T-cell (primary cell): ENCODE measurements at regions not wholly inside any gene's neighbourhood (a gene's known extent, or its start where the extent isn't known, plus 50 kb on each side); places are given as distances from the start of the nearest gene placed in this dataset.
"Not testable (repeated sequence)": the region's sequence is repeated elsewhere in the genome, so short reads cannot be mapped to it uniquely, and the experiment has no call there.

ENCODE experiments used
- ATAC-seq, 4 experiments: fragments of 200-7000 bp in 3 of 4; fragments of 150-1000 bp in 1 of 4; cut with Tn5 transposase; replicated peaks in 1 of 4; 1 replicate in 3 of 4; 2 replicates in 1 of 4; pipeline ENCODE4 v1.10.0; 2021; ENCODE audit warnings: moderate library complexity in 3 of 4, mild to moderate bottlenecking in 2 of 4, moderate number of reproducible peaks in 1 of 4
- CTCF ChIA-PET, 2 donors: fragments of 300-600 bp; sonication (Branson Sonifier 250); formaldehyde crosslinking; loops; one replicate each; lab custom pipeline; 2022; ENCODE audit warnings: antibody characterized with exemption in 2 of 2; lab: Charles Lee
- POLR2A ChIA-PET, 2 donors: fragments of 300-600 bp; sonication (Branson Sonifier 250); formaldehyde crosslinking; loops; one replicate each; lab custom pipeline; 2022; ENCODE audit warnings: antibody characterized with exemption in 2 of 2; lab: Charles Lee
- DNase-seq, 35 experiments: peaks; one replicate each; pipeline versions ENCODE4 v3.0.0 to v3.0.0-alpha.2; 2013 to 2023
- H3K27ac ChIP-seq: one replicate; pipeline ENCODE4 v1.5.1; 2013; ENCODE audit warnings: low read length
- H3K27me3 ChIP-seq, 2 experiments: replicated peaks in 1 of 2; 1 replicate in 1 of 2; 2 replicates in 1 of 2; pipeline versions ENCODE4 v1.6.1 to v1.7.0; 2013; ENCODE audit warnings: low read length in 1 of 2, mixed read lengths in 1 of 2; ENCODE audit not compliant: control insufficient read depth in 2 of 2, insufficient read depth in 2 of 2; ENCODE audit errors: extremely low read depth in 1 of 2
- H3K36me3 ChIP-seq, 2 donors: 1 replicate in 1 of 2; 2 replicates in 1 of 2; pipeline versions ENCODE4 v1.6.1 to v1.7.0; 2013; ENCODE audit warnings: low read length in 1 of 2; ENCODE audit not compliant: control insufficient read depth in 2 of 2, insufficient read depth in 1 of 2; ENCODE audit errors: extremely low read depth in 1 of 2
- H3K4me1 ChIP-seq, 2 experiments: 1 replicate in 1 of 2; 2 replicates in 1 of 2; pipeline versions ENCODE4 v1.6.1 to v1.7.0; 2013; ENCODE audit warnings: low read length in 2 of 2, mixed read lengths in 1 of 2; ENCODE audit not compliant: insufficient read depth in 2 of 2, control insufficient read depth in 1 of 2; ENCODE audit errors: extremely low read depth in 1 of 2
- H3K4me3 ChIP-seq, 2 donors: 1 replicate in 1 of 2; 2 replicates in 1 of 2; pipeline versions ENCODE4 v1.5.1 to v1.7.0; 2013; ENCODE audit warnings: mild to moderate bottlenecking in 2 of 2, low read length in 1 of 2, moderate library complexity in 1 of 2; ENCODE audit not compliant: control insufficient read depth in 1 of 2; ENCODE audit errors: extremely low read depth in 1 of 2
- H3K9me3 ChIP-seq: 2 replicates; pipeline ENCODE4 v1.7.0; 2013
- H3K27ac Mint-ChIP-seq, 2 donors: one replicate each; pipeline ENCODE4 v1.8.0; 2020 to 2021; ENCODE audit warnings: mild to moderate bottlenecking in 2 of 2, mixed read lengths in 2 of 2
- H3K27me3 Mint-ChIP-seq, 2 donors: one replicate each; pipeline ENCODE4 v1.8.0; 2021 to 2022; ENCODE audit warnings: mixed read lengths in 2 of 2
- H3K36me3 Mint-ChIP-seq: one replicate; pipeline ENCODE4 v1.8.0; 2021; ENCODE audit warnings: mixed read lengths
- H3K4me1 Mint-ChIP-seq, 3 donors: one replicate each; pipeline ENCODE4 v1.8.0; 2020 to 2022; ENCODE audit warnings: mixed read lengths in 3 of 3, mild to moderate bottlenecking in 1 of 3
- H3K4me3 Mint-ChIP-seq, 3 donors: one replicate each; pipeline ENCODE4 v1.8.0; 2020 to 2022; ENCODE audit warnings: mild to moderate bottlenecking in 3 of 3, mixed read lengths in 3 of 3, moderate library complexity in 3 of 3
- H3K9me3 Mint-ChIP-seq, 3 donors: one replicate each; pipeline ENCODE4 v1.8.0; 2020 to 2022; ENCODE audit warnings: mixed read lengths in 3 of 3
- WGBS: methylation state at CpG from one replicate; pipeline ENCODE4 v1.1.5; 2013; ENCODE audit warnings: missing lambda C conversion rate; ENCODE audit not compliant: insufficient coverage; 5-methylcytosine and 5-hydroxymethylcytosine counted together

DNA sequence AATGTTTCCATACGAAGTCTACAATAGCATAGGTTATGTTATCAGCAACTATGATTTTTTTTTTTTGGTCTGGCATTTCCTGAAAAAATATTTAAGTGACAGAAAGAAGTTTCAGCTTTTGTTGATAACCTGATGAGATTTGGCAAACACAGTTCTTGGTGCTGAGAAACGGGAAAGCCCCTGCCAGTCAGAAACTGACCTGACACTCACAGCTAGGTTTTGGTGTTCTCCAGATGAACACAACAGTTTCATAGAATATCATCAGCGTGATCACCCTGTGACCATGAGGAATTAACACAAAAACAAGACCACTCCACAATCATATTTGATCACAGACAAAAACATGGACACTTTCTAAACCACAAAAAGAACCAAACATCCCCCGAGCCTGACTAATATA is 152.5 kb upstream of the DCAF8L1 start:
- Mint-ChIP-seq H3K27ac (no peak overlapping the region), H3K9me3 (no peaks in the 10 kb centered on the region), H3K36me3 (no peaks in the 10 kb centered on the region), H3K27me3 (no peaks in the 10 kb centered on the region), H3K4me3 (no peak overlapping the region), H3K4me1 (no peaks in the 10 kb centered on the region)
- no peak for DNase-seq
- POLR2A ChIA-PET: no interaction called here
- Histone ChIP-seq H3K36me3 (no peaks in the 10 kb centered on the region), H3K27me3 (no peaks in the 10 kb centered on the region), H3K27ac (no peak overlapping the region), H3K4me3 (no peak overlapping the region), H3K4me1 (no peaks in the 10 kb centered on the region), H3K9me3 (no peaks in the 10 kb centered on the region)
- CTCF ChIA-PET: no interaction called here
- no peak for ATAC-seq
- WGBS: no CpG with 5 or more reads among the region's 4 CpGs

GRCh38 chrX:28127662-28128061 is 146.4 kb upstream of the DCAF8L1 start:
- H3K4me1 ChIP-seq: no peaks in the 10 kb centered on the region
- H3K27me3 ChIP-seq: no peaks in the 10 kb centered on the region
- DNase-seq (no peak), ATAC-seq (no peak)
- no peak overlapping the region for H3K27ac Mint-ChIP-seq
- no peaks in the 10 kb centered on the region for H3K4me1 Mint-ChIP-seq
- ChIA-PET CTCF (no interaction called here), POLR2A (no interaction called here)
- H3K9me3 Mint-ChIP-seq: peaks cover 0 to 3% (median 3%) of the 10 kb centered on the region in 3 donors
- H3K9me3 ChIP-seq: no peaks in the 10 kb centered on the region
- H3K27ac ChIP-seq: no peak overlapping the region
- peaks cover 0 to 4% of the 10 kb centered on the region in 2 donors for H3K27me3 Mint-ChIP-seq
- no peaks in the 10 kb centered on the region for H3K36me3 Mint-ChIP-seq
- WGBS: no CpG with 5 or more reads among the region's 3 CpGs
- no peak overlapping the region for H3K4me3 Mint-ChIP-seq
- no peaks in the 10 kb centered on the region for H3K36me3 ChIP-seq
- no peak overlapping the region for H3K4me3 ChIP-seq

GRCh38 chrX:28126886-28127285 is 145.6 kb upstream of the DCAF8L1 start:
- no peak overlapping the region for H3K4me3 ChIP-seq
- ChIA-PET CTCF (no interaction called here), POLR2A (interaction anchor here in 1 of 2 donors (0.6 kb wide), 1 partner anchor 8 kb away, joined by 3 read pairs; no protein-coding TSS in a partner anchor)
- ATAC-seq: no peak
- Mint-ChIP-seq H3K27me3 (peaks cover 0 to 4% of the 10 kb centered on the region in 2 donors), H3K27ac (no peak overlapping the region), H3K9me3 (peaks cover 0 to 3% (median 3%) of the 10 kb centered on the region in 3 donors), H3K36me3 (no peaks in the 10 kb centered on the region), H3K4me3 (no peak overlapping the region), H3K4me1 (no peaks in the 10 kb centered on the region)
- H3K36me3 ChIP-seq: no peaks in the 10 kb centered on the region
- H3K27ac ChIP-seq: no peak overlapping the region
- no peak for DNase-seq
- H3K9me3 ChIP-seq: no peaks in the 10 kb centered on the region
- no peaks in the 10 kb centered on the region for H3K4me1 ChIP-seq
- no peaks in the 10 kb centered on the region for H3K27me3 ChIP-seq

DNA sequence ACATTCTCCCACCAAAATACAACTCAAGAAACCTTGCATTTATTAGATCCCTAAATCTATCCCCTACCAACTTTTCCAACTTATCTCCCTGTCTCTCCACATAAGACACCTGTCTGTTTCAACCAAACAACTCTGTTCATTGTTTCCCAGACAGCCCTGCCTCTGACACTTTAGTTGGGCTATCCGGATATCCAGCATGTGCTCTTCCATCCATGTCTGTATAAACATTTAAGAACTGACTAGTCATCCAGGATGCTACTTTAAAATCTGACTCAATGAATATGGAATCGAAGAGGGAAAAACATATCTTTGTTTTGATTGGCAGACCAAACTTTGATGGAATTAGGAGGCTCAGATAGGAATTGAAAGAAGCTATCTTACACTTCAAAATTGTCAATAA is 143.2 kb upstream of the DCAF8L1 start:
- no peak for ATAC-seq
- Histone ChIP-seq H3K4me3 (no peak overlapping the region), H3K27me3 (no peaks in the 10 kb centered on the region), H3K9me3 (no peaks in the 10 kb centered on the region), H3K4me1 (no peaks in the 10 kb centered on the region), H3K36me3 (no peaks in the 10 kb centered on the region), H3K27ac (no peak overlapping the region)
- Mint-ChIP-seq H3K27ac (no peak overlapping the region), H3K4me1 (no peaks in the 10 kb centered on the region), H3K36me3 (no peaks in the 10 kb centered on the region), H3K27me3 (peaks cover 0 to 4% of the 10 kb centered on the region in 2 donors), H3K9me3 (peaks cover 0 to 3% (median 3%) of the 10 kb centered on the region in 3 donors), H3K4me3 (no peak overlapping the region)
- no peak for DNase-seq
- POLR2A ChIA-PET: no interaction called here
- no CpG with 5 or more reads among the region's 2 CpGs for WGBS
- CTCF ChIA-PET: no interaction called here

- H3K4me1 ChIP-seq, H3K27ac ChIP-seq, H3K27me3 ChIP-seq, H3K9me3 Mint-ChIP-seq, H3K27me3 Mint-ChIP-seq, H3K9me3 ChIP-seq, H3K4me1 Mint-ChIP-seq, H3K4me3 ChIP-seq, DNase-seq, POLR2A ChIA-PET, CTCF ChIA-PET, ATAC-seq, H3K36me3 ChIP-seq, H3K36me3 Mint-ChIP-seq, H3K27ac Mint-ChIP-seq, H3K4me3 Mint-ChIP-seq: not testable (repeated sequence)
- no CpG with 5 or more reads among the region's 8 CpGs for WGBS
Measured at GRCh38 chrX:28120580-28121245, 139.5 kb upstream of the DCAF8L1 start.

GRCh38 chrX:28120072-28120471 is 138.8 kb upstream of the DCAF8L1 start:
- ChIA-PET CTCF (no interaction called here), POLR2A (no interaction called here)
- H3K27ac ChIP-seq: no peak overlapping the region
- no peaks in the 10 kb centered on the region for H3K9me3 ChIP-seq
- H3K27me3 ChIP-seq: no peaks in the 10 kb centered on the region
- no peaks in the 10 kb centered on the region for H3K4me1 ChIP-seq
- H3K27me3 Mint-ChIP-seq: peaks cover 0 to 4% of the 10 kb centered on the region in 2 donors
- H3K4me3 ChIP-seq: no peak overlapping the region
- no peak overlapping the region for H3K4me3 Mint-ChIP-seq
- ATAC-seq (no peak), DNase-seq (no peak)
- H3K36me3 Mint-ChIP-seq: no peaks in the 10 kb centered on the region
- no CpG with 5 or more reads among the region's 4 CpGs for WGBS
- H3K9me3 Mint-ChIP-seq: peaks cover 0 to 3% (median 0%) of the 10 kb centered on the region in 3 donors
- H3K27ac Mint-ChIP-seq: no peak overlapping the region
- no peaks in the 10 kb centered on the region for H3K36me3 ChIP-seq
- H3K4me1 Mint-ChIP-seq: no peaks in the 10 kb centered on the region
